Ovary (tissue), 3 donors: ENCODE measurements at regions not wholly inside any gene's neighbourhood (a gene's known extent, or its start where the extent isn't known, plus 50 kb on each side); places are given as distances from the start of the nearest gene placed in this dataset.

Experiments used
- CTCF ChIP-seq, 3 donors: fragments of 450-650 bp in 2 of 3; fragments of 200-600 bp in 1 of 3; IDR thresholded peaks; one replicate each; pipeline versions ENCODE4 v1.5.1 to v1.8.0; 2016 to 2022; ENCODE audit warnings: antibody characterized with exemption in 3 of 3, mild to moderate bottlenecking in 1 of 3
- POLR2A ChIP-seq: fragments of 450-650 bp; IDR thresholded peaks from one replicate; pipeline ENCODE4 v1.6.1; 2017; ENCODE audit warnings: antibody characterized with exemption, mild to moderate bottlenecking, moderate library complexity
- donor health status: DM: no; HTN: no; CAD: no.

DNA sequence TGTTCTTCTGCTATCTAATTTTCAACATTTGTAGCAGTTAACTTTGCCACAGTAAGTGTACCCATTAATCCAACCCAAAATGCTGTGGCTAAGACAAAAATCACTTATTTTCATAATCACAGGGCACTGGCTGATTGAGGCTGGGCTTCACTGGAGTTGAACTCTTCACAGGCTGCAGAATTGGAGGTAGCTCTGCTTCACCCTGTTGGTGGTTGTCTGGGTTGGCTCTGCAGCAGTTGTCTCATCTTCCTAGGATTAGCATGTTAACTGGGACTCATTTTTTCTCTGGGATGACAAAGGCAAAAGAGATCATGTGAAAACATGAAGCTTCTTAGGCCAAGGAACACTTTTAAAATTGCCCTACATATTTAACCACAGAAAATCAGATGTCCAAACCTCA lies 518.9 kb downstream of the TLR4 start:
- TF ChIP-seq CTCF (IDR thresholded peaks at IDR 0.05) (no peak), POLR2A (no peak)
